ENCODE measurements at regions not wholly inside any gene's neighbourhood (a gene's known extent, or its start where the extent isn't known, plus 50 kb on each side); places are given as distances from the start of the nearest gene placed in this dataset.

DNA sequence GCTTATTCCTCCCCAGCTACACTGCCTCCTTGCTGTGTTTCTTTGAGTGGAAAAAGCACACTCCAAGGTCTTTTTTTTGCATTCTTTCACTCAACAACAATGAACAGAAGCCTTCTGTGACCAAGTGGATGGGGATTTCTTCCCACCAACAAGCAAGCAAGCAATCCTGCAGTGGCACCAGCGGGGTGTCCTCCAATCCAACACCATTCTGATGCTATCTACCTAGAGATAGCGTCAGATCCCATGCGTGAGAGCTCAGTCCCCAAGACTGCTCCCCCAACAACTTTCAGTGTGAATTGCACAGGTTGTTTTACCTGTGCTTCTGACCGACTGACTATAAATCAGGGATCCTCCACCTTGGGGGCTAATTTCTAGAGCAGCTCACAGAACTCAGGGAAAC lies 311.0 kb upstream of the PODXL start:
- Histone ChIP-seq H3K4me3 (replicated peaks; ENCODE audit: insufficient read depth, low read length) (no peak overlapping the region), H3K27me3 (ENCODE audit: insufficient read depth, poor library complexity, severe bottlenecking) (no peaks in the 10 kb centered on the region), H3K27ac (replicated peaks) (no peak overlapping the region)
- TF ChIP-seq, protein P1, sequence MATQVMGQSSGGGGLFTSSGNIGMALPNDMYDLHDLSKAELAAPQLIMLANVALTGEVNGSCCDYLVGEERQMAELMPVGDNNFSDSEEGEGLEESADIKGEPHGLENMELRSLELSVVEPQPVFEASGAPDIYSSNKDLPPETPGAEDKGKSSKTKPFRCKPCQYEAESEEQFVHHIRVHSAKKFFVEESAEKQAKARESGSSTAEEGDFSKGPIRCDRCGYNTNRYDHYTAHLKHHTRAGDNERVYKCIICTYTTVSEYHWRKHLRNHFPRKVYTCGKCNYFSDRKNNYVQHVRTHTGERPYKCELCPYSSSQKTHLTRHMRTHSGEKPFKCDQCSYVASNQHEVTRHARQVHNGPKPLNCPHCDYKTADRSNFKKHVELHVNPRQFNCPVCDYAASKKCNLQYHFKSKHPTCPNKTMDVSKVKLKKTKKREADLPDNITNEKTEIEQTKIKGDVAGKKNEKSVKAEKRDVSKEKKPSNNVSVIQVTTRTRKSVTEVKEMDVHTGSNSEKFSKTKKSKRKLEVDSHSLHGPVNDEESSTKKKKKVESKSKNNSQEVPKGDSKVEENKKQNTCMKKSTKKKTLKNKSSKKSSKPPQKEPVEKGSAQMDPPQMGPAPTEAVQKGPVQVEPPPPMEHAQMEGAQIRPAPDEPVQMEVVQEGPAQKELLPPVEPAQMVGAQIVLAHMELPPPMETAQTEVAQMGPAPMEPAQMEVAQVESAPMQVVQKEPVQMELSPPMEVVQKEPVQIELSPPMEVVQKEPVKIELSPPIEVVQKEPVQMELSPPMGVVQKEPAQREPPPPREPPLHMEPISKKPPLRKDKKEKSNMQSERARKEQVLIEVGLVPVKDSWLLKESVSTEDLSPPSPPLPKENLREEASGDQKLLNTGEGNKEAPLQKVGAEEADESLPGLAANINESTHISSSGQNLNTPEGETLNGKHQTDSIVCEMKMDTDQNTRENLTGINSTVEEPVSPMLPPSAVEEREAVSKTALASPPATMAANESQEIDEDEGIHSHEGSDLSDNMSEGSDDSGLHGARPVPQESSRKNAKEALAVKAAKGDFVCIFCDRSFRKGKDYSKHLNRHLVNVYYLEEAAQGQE (IDR thresholded peaks at IDR 0.05; ENCODE audit: insufficient replicate concordance, low read depth): no peak
- TF ChIP-seq, protein P2, sequence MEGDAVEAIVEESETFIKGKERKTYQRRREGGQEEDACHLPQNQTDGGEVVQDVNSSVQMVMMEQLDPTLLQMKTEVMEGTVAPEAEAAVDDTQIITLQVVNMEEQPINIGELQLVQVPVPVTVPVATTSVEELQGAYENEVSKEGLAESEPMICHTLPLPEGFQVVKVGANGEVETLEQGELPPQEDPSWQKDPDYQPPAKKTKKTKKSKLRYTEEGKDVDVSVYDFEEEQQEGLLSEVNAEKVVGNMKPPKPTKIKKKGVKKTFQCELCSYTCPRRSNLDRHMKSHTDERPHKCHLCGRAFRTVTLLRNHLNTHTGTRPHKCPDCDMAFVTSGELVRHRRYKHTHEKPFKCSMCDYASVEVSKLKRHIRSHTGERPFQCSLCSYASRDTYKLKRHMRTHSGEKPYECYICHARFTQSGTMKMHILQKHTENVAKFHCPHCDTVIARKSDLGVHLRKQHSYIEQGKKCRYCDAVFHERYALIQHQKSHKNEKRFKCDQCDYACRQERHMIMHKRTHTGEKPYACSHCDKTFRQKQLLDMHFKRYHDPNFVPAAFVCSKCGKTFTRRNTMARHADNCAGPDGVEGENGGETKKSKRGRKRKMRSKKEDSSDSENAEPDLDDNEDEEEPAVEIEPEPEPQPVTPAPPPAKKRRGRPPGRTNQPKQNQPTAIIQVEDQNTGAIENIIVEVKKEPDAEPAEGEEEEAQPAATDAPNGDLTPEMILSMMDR (IDR thresholded peaks at IDR 0.05; ENCODE audit: insufficient read depth, low read length): no peak
- TF ChIP-seq SPI1 (IDR thresholded peaks at IDR 0.05; ENCODE audit: borderline replicate concordance, low read depth) (no peak), GABPA (IDR thresholded peaks at IDR 0.05; ENCODE audit: low read depth) (no peak), POLR2AphosphoS5 (IDR thresholded peaks at IDR 0.05; ENCODE audit: low read depth) (no peak)
- no peak for DNase-seq (ENCODE audit: low read depth in 1 of 2, low spot score in 1 of 2)

DNA sequence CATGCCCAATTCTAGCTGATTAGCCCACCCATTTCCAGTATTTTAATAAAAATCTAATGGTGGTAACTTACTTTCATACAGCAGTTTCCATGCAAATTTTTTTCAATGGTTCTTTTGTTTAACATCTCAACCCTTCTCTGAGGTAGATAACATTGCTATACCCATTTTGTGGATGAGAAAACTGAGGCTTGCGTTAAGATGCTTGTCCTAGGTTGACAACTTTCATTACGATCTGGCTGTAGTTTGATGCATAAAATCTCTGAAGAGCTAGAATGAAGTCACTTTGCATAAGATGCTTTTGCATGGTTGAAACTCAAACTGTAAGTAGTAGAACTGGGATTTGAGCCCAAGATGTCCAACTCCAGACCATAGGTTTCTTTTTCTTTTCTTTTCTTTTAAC lies 309.5 kb upstream of the PODXL start:
- no peak for DNase-seq (ENCODE audit: low read depth in 1 of 2, low spot score in 1 of 2)
- no peaks in the 10 kb centered on the region for H3K27me3 ChIP-seq (ENCODE audit: insufficient read depth, poor library complexity, severe bottlenecking)
- TF ChIP-seq GABPA (IDR thresholded peaks at IDR 0.05; ENCODE audit: low read depth): no peak
- no peak for TF ChIP-seq POLR2AphosphoS5 (IDR thresholded peaks at IDR 0.05; ENCODE audit: low read depth)
- TF ChIP-seq, protein P2 (IDR thresholded peaks at IDR 0.05; ENCODE audit: insufficient read depth, low read length): no peak
- TF ChIP-seq, protein P1 (IDR thresholded peaks at IDR 0.05; ENCODE audit: insufficient replicate concordance, low read depth): no peak
- no peak for TF ChIP-seq SPI1 (IDR thresholded peaks at IDR 0.05; ENCODE audit: borderline replicate concordance, low read depth)

DNA sequence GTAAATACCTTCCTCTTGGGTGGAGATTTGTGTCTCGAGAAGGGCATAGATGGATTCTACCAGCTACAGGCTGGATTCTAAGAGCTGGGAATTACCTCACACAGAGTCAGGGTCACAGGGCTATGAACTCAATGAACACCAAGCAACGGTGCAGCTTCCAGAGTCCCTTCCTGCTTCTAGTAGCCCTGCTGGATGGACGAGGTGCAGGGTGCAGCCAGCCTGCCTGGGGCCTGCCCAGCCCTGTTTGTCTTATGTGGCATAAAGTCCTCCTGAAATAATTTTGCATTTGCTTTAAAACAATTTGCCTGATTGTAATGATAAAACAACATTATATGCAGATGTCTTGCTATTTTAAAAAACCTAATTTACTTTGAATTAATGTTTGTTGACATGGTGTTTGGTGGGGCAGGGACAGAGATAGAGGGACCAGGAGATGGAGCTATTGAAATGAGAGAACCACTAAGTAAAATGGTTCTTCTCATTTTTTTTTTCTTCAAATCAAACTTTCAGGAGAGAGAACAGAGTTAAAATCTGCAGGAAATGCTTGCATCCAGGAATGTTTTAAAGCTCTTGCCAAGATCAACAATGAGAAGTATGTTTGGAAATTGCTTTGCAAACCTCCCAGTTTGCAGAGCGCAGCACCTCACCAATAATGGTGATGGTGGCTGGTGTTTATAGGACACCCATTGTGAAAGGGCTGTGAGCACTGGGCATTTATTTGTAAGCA lies 305.4 kb upstream of the PODXL start:
- TF ChIP-seq, protein P2 (IDR thresholded peaks at IDR 0.05; ENCODE audit: insufficient read depth, low read length): no peak
- no peak for TF ChIP-seq SPI1 (IDR thresholded peaks at IDR 0.05; ENCODE audit: borderline replicate concordance, low read depth)
- TF ChIP-seq, protein P1 (IDR thresholded peaks at IDR 0.05; ENCODE audit: insufficient replicate concordance, low read depth): no peak
- TF ChIP-seq GABPA (IDR thresholded peaks at IDR 0.05; ENCODE audit: low read depth): no peak
- no peak for TF ChIP-seq POLR2AphosphoS5 (IDR thresholded peaks at IDR 0.05; ENCODE audit: low read depth)
- DNase-seq (ENCODE audit: low read depth in 1 of 2, low spot score in 1 of 2): no peak
- no peaks in the 10 kb centered on the region for H3K27me3 ChIP-seq (ENCODE audit: insufficient read depth, poor library complexity, severe bottlenecking)
- no peak overlapping the region for H3K4me3 ChIP-seq (replicated peaks; ENCODE audit: insufficient read depth, low read length)
- no peak overlapping the region for H3K27ac ChIP-seq (replicated peaks)

More for the DNA sequence above, 309.5 kb upstream of the PODXL start:
- H3K27ac ChIP-seq (replicated peaks): no peak overlapping the region
- H3K4me3 ChIP-seq (replicated peaks; ENCODE audit: insufficient read depth, low read length): no peak overlapping the region
